ENCODE measurements at regions not wholly inside any gene's neighbourhood (a gene's known extent, or its start where the extent isn't known, plus 50 kb on each side); places are given as distances from the start of the nearest gene placed in this dataset.

GRCh38 chr11:29173660-29174062 is 843.2 kb downstream of the KCNA4 start:
- no peak for TF ChIP-seq CTCF (IDR thresholded peaks at IDR 0.05)
- no peak for TF ChIP-seq POLR2A (IDR thresholded peaks at IDR 0.05)
